ENCODE measurements at regions not wholly inside any gene's neighbourhood (a gene's known extent, or its start where the extent isn't known, plus 50 kb on each side); places are given as distances from the start of the nearest gene placed in this dataset.

- no peak for TF ChIP-seq CTCF (IDR thresholded peaks at IDR 0.05)
- TF ChIP-seq ATF1 (CRISPR knock-in tag; IDR thresholded peaks at IDR 0.05) = no peak
- TF ChIP-seq TP53 (CRISPR knock-in tag; IDR thresholded peaks at IDR 0.05) = no peak
- TF ChIP-seq KAT7 (CRISPR knock-in tag; IDR thresholded peaks at IDR 0.05; ENCODE audit: borderline replicate concordance) = no peak
- TF ChIP-seq JUN (CRISPR knock-in tag; IDR thresholded peaks at IDR 0.05) = no peak
- no peak for TF ChIP-seq NR3C1 (CRISPR knock-in tag; conservative IDR thresholded peaks at IDR 0.05; ENCODE audit: low read depth)
- no peak for TF ChIP-seq IRF2 (CRISPR knock-in tag; IDR thresholded peaks at IDR 0.05; ENCODE audit: borderline replicate concordance, low read depth)
- no peak for TF ChIP-seq USF2 (CRISPR knock-in tag; IDR thresholded peaks at IDR 0.05)
- TF ChIP-seq ZNF671 (CRISPR knock-in tag; IDR thresholded peaks at IDR 0.05) = no peak
- TF ChIP-seq CDX4 (CRISPR knock-in tag; IDR thresholded peaks at IDR 0.05; ENCODE audit: borderline replicate concordance) = no peak
- TF ChIP-seq RELA (CRISPR knock-in tag; IDR thresholded peaks at IDR 0.05; ENCODE audit: borderline replicate concordance) = no peak
Observed at GRCh38 chr3:19717736-19718135, 216.3 kb downstream of the EFHB start.

Data from WTC11 (cell line).